HepG2 (cell line): ENCODE measurements at regions not wholly inside any gene's neighbourhood (a gene's known extent, or its start where the extent isn't known, plus 50 kb on each side); places are given as distances from the start of the nearest gene placed in this dataset.

ENCODE experiments used
- ASH2L ChIP-seq: fragments of 300-600, 200-600 bp; sonication (generic); IDR thresholded peaks from 2 replicates; pipeline ENCODE4 v1.7.0; 2017; ENCODE audit warnings: low read depth, mild to moderate bottlenecking, moderate library complexity, mixed read lengths, low read length; ENCODE audit not compliant: insufficient read length
- GATAD2A ChIP-seq: IDR thresholded peaks from 2 replicates; pipeline ENCODE4 v1.6.1; 2016
- IRX3 ChIP-seq: sonication (generic); formaldehyde crosslinking; IDR thresholded peaks from 2 replicates; pipeline ENCODE4 v1.8.1; 2023; ENCODE audit warnings: mild to moderate bottlenecking, low read depth, missing genetic modification reagents, borderline replicate concordance
- MAZ ChIP-seq, 2 experiments: sonication (generic) in 1 of 2; formaldehyde crosslinking in 1 of 2; IDR thresholded peaks; 2 replicates each; pipeline versions ENCODE4 v1.5.0 to v1.6.1; 2012 to 2020; ENCODE audit warnings: low read depth in 2 of 2, mild to moderate bottlenecking in 2 of 2, borderline replicate concordance in 1 of 2, improper control_type of control experiment in 1 of 2, low read length in 1 of 2, missing genetic modification reagents in 1 of 2, moderate library complexity in 1 of 2
- MBNL3 ChIP-seq: fragments of 250-450 bp; sonication (Bioruptor Pico); conservative IDR thresholded peaks from 2 replicates; pipeline ENCODE4 v1.8.0; 2022; ENCODE audit warnings: mild to moderate bottlenecking, inconsistent platforms
- MIER3 ChIP-seq: IDR thresholded peaks from 2 replicates; pipeline ENCODE4 v1.6.1; 2016; ENCODE audit warnings: missing compliant biosample characterization, borderline replicate concordance
- NFKBIZ ChIP-seq: IDR thresholded peaks from 2 replicates; pipeline ENCODE4 v1.6.1; 2018; ENCODE audit warnings: missing genetic modification reagents, missing compliant biosample characterization
- RFX3 ChIP-seq: IDR thresholded peaks from 2 replicates; pipeline ENCODE4 v1.6.1; 2016; ENCODE audit warnings: missing biosample characterization, missing genetic modification reagents
- WIZ ChIP-seq: sonication (generic); formaldehyde crosslinking; IDR thresholded peaks from 2 replicates; pipeline ENCODE4 v1.5.1; 2020; ENCODE audit warnings: mild to moderate bottlenecking, missing genetic modification reagents
- ZBTB7A ChIP-seq: sonication (generic); formaldehyde crosslinking; IDR thresholded peaks from 2 replicates; pipeline ENCODE4 v1.8.0; 2022; ENCODE audit warnings: mild to moderate bottlenecking, missing genetic modification reagents
- ZFP90 ChIP-seq: sonication (generic); formaldehyde crosslinking; IDR thresholded peaks from 2 replicates; pipeline ENCODE4 v1.8.0; 2022; ENCODE audit warnings: missing genetic modification reagents, mild to moderate bottlenecking, inconsistent platforms, borderline replicate concordance
- ZNF280D ChIP-seq: sonication (generic); formaldehyde crosslinking; IDR thresholded peaks from 2 replicates; pipeline ENCODE4 v1.5.1; 2020; ENCODE audit warnings: mild to moderate bottlenecking, missing genetic modification reagents
- ZNF317 ChIP-seq: sonication (generic); formaldehyde crosslinking; IDR thresholded peaks from 2 replicates; pipeline ENCODE4 v1.5.0; 2020; ENCODE audit warnings: mild to moderate bottlenecking, missing genetic modification reagents
- ZNF33B ChIP-seq: sonication (generic); formaldehyde crosslinking; IDR thresholded peaks from 2 replicates; pipeline ENCODE4 v1.5.1; 2020; ENCODE audit warnings: mild to moderate bottlenecking, missing genetic modification reagents
- ZNF451 ChIP-seq: sonication (generic); formaldehyde crosslinking; IDR thresholded peaks from 2 replicates; pipeline ENCODE4 v1.5.0; 2020; ENCODE audit warnings: mild to moderate bottlenecking, missing genetic modification reagents
- ZNF503 ChIP-seq: sonication (generic); formaldehyde crosslinking; IDR thresholded peaks from 2 replicates; pipeline ENCODE4 v1.4.0; 2020; ENCODE audit warnings: missing genetic modification reagents
- ZNF510 ChIP-seq: sonication (generic); formaldehyde crosslinking; IDR thresholded peaks from 2 replicates; pipeline ENCODE4 v1.4.0; 2020; ENCODE audit warnings: low read depth, mild to moderate bottlenecking, missing genetic modification reagents
- ZNF580 ChIP-seq: IDR thresholded peaks from 2 replicates; pipeline ENCODE4 v1.6.1; 2016; ENCODE audit warnings: low read depth, borderline replicate concordance
- ZNF781 ChIP-seq: sonication (generic); formaldehyde crosslinking; IDR thresholded peaks from 2 replicates; pipeline ENCODE4 v1.5.1; 2020; ENCODE audit warnings: borderline replicate concordance, mild to moderate bottlenecking, missing genetic modification reagents; ENCODE audit errors: not compliant biosample characterization
- ZNF816 ChIP-seq: sonication (generic); formaldehyde crosslinking; IDR thresholded peaks from 2 replicates; pipeline ENCODE4 v1.8.0; 2022; ENCODE audit warnings: missing genetic modification reagents, mild to moderate bottlenecking, borderline replicate concordance
- ZNF839 ChIP-seq: sonication (generic); formaldehyde crosslinking; IDR thresholded peaks from 2 replicates; pipeline ENCODE4 v1.4.0; 2020; ENCODE audit warnings: missing genetic modification reagents, mild to moderate bottlenecking, borderline replicate concordance
- ZNF878 ChIP-seq: sonication (generic); formaldehyde crosslinking; IDR thresholded peaks from 2 replicates; pipeline ENCODE4 v1.8.1; 2023; ENCODE audit warnings: mild to moderate bottlenecking, missing genetic modification reagents, moderate library complexity
- ZNF879 ChIP-seq: sonication (generic); formaldehyde crosslinking; IDR thresholded peaks from 2 replicates; pipeline ENCODE4 v1.8.1; 2023; ENCODE audit warnings: missing genetic modification reagents
- TF ChIP-seq, protein P1 (sequence below): IDR thresholded peaks from 2 replicates; pipeline ENCODE4 v1.6.1; 2016; ENCODE audit warnings: missing genetic modification reagents, missing compliant biosample characterization

- TF ChIP-seq ZNF33B (CRISPR knock-in tag) (no peak; the same call in 1 of the 2 replicates), RFX3 (CRISPR knock-in tag) (peak; percentile 12; the same call in 1 of the 2 replicates), GATAD2A (CRISPR knock-in tag) (peak; percentile 88), ZNF879 (CRISPR knock-in tag) (peak; percentile 45; the same call in 1 of the 2 replicates), ZNF839 (no peak), MAZ (IDR thresholded peaks at IDR 0.05; ENCODE audit: borderline replicate concordance, low read depth, low read length) (no peak), MAZ (CRISPR knock-in tag; IDR thresholded peaks at IDR 0.05; ENCODE audit: low read depth) (no peak), ZNF816 (CRISPR knock-in tag) (peak; percentile 59; the same call in 1 of the 2 replicates), NFKBIZ (CRISPR knock-in tag) (no peak), ZNF451 (CRISPR knock-in tag) (no peak), MIER3 (CRISPR knock-in tag) (peak; percentile 83), ZBTB7A (no peak), MBNL3 (CRISPR knock-in tag) (no peak), WIZ (peak; percentile 77; the same call in 1 of the 2 replicates), ZNF280D (CRISPR knock-in tag) (no peak), ZNF510 (CRISPR knock-in tag) (no peak), ZNF781 (CRISPR knock-in tag) (no peak), ZFP90 (no peak), ZNF580 (CRISPR knock-in tag) (peak; percentile 21; the same call in 1 of the 2 replicates), ASH2L (peak; percentile 64), ZNF317 (peak; percentile 56; the same call in 1 of the 2 replicates), ZNF878 (CRISPR knock-in tag) (peak; percentile 68), ZNF503 (0 out of 2 replicates have a peak, but pooled peaks have one; percentile 22), IRX3 (CRISPR knock-in tag) (no peak)
- TF ChIP-seq, protein P1, sequence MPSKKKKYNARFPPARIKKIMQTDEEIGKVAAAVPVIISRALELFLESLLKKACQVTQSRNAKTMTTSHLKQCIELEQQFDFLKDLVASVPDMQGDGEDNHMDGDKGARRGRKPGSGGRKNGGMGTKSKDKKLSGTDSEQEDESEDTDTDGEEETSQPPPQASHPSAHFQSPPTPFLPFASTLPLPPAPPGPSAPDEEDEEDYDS (CRISPR knock-in tag): peak; percentile 41; the same call in 1 of the 2 replicates
Observed at GRCh38 chr6:26295691-26296555, 69.1 kb upstream of the BTN3A2 start (continued).
